BJ (cell line): ENCODE measurements at regions not wholly inside any gene's neighbourhood (a gene's known extent, or its start where the extent isn't known, plus 50 kb on each side); places are given as distances from the start of the nearest gene placed in this dataset.

Experiments used
- CTCF ChIA-PET: fragments of 350-600 bp; formaldehyde crosslinking; extraction: SDS; loops from one replicate; lab custom pipeline; 2021; ENCODE audit warnings: antibody characterized with exemption, inconsistent platforms; lab: Yijun Ruan, JAX
- POLR2A ChIA-PET: fragments of 300-600 bp; sonication (Branson Sonifier 250); formaldehyde crosslinking; extraction: SDS; loops from one replicate; lab custom pipeline; 2021; ENCODE audit warnings: antibody characterized with exemption; lab: Charles Lee
- DNase-seq: peaks from one replicate; pipeline ENCODE4 v3.0.0-alpha.2; 2011; ENCODE audit warnings: low read depth
- H3K27me3 ChIP-seq: 2 replicates; pipeline ENCODE4 v1.6.0; 2011; ENCODE audit warnings: low read length; ENCODE audit not compliant: control insufficient read depth, insufficient read depth
- H3K36me3 ChIP-seq: 2 replicates; pipeline ENCODE4 v1.5.1; 2011; ENCODE audit warnings: low read length; ENCODE audit not compliant: control insufficient read depth, insufficient read depth
- H3K4me3 ChIP-seq: 2 replicates; pipeline ENCODE4 v1.5.1; 2011; ENCODE audit warnings: low read depth, mild to moderate bottlenecking, control low read depth, low read length
- TF ChIP-seq, protein P1 (sequence below): IDR thresholded peaks from 2 replicates; pipeline ENCODE4 v1.5.1; 2011; ENCODE audit warnings: low read depth, mild to moderate bottlenecking, control low read depth, inconsistent platforms, low read length, moderate library complexity; ENCODE audit not compliant: insufficient read depth

GRCh38 chr1:186738926-186739325, 58.7 kb upstream of the PTGS2 start:
- ChIA-PET CTCF (no interaction called here), POLR2A (no interaction called here)
- no peak overlapping the region for H3K4me3 ChIP-seq
- DNase-seq: no peak
- TF ChIP-seq, protein P1, sequence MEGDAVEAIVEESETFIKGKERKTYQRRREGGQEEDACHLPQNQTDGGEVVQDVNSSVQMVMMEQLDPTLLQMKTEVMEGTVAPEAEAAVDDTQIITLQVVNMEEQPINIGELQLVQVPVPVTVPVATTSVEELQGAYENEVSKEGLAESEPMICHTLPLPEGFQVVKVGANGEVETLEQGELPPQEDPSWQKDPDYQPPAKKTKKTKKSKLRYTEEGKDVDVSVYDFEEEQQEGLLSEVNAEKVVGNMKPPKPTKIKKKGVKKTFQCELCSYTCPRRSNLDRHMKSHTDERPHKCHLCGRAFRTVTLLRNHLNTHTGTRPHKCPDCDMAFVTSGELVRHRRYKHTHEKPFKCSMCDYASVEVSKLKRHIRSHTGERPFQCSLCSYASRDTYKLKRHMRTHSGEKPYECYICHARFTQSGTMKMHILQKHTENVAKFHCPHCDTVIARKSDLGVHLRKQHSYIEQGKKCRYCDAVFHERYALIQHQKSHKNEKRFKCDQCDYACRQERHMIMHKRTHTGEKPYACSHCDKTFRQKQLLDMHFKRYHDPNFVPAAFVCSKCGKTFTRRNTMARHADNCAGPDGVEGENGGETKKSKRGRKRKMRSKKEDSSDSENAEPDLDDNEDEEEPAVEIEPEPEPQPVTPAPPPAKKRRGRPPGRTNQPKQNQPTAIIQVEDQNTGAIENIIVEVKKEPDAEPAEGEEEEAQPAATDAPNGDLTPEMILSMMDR: no peak
- H3K36me3 ChIP-seq: no peaks in the 10 kb centered on the region
- H3K27me3 ChIP-seq: no peaks in the 10 kb centered on the region

- CTCF ChIA-PET: no interaction called here
- POLR2A ChIA-PET: no interaction called here
- no peak for DNase-seq
- Histone ChIP-seq H3K27me3 (no peaks in the 10 kb centered on the region), H3K36me3 (no peaks in the 10 kb centered on the region), H3K4me3 (no peak overlapping the region)
- TF ChIP-seq, protein P1: no peak
These were observed 56.9 kb upstream of the PTGS2 start for GRCh38 chr1:186736971-186737685.

GRCh38 chr1:186735463-186735862, 55.2 kb upstream of the PTGS2 start:
- ChIA-PET POLR2A (no interaction called here), CTCF (no interaction called here)
- TF ChIP-seq, protein P1: no peak
- no peak overlapping the region for H3K4me3 ChIP-seq
- DNase-seq: no peak
- no peaks in the 10 kb centered on the region for H3K27me3 ChIP-seq
- H3K36me3 ChIP-seq: no peaks in the 10 kb centered on the region

- CTCF ChIA-PET: interaction anchor here (1.9 kb wide), 1 partner anchor 8 kb away, joined by 5 read pairs; no protein-coding TSS in a partner anchor
These were observed 50.9 kb upstream of the PTGS2 start for GRCh38 chr1:186730951-186731729.

More at GRCh38 chr1:186730951-186731729, 50.9 kb upstream of the PTGS2 start:
- TF ChIP-seq, protein P1: no peak
- H3K27me3 ChIP-seq: no peaks in the 10 kb centered on the region
- H3K36me3 ChIP-seq: no peaks in the 10 kb centered on the region
- POLR2A ChIA-PET: no interaction called here
- no peak overlapping the region for H3K4me3 ChIP-seq
- no peak for DNase-seq
